ENCODE measurements at regions not wholly inside any gene's neighbourhood (a gene's known extent, or its start where the extent isn't known, plus 50 kb on each side); places are given as distances from the start of the nearest gene placed in this dataset.
A peak's percentile ranks its signal among the peaks of the same experiment; 100 is the strongest.

- Histone ChIP-seq H3K4me3 (ENCODE audit: low read depth, low read length) (no peak overlapping the region), H2AFZ (ENCODE audit: low read length, unreplicated experiment) (no peak overlapping the region), H3K27me3 (ENCODE audit: insufficient read depth, low read length) (no peaks in the 10 kb centered on the region; the same call in 1 of the 2 replicates), H3K27ac (ENCODE audit: low read depth, low read length) (no peak overlapping the region), H3K36me3 (ENCODE audit: insufficient read depth, low read length) (no peaks in the 10 kb centered on the region), H3K79me2 (ENCODE audit: control insufficient read depth, insufficient read depth, low read length, unreplicated experiment) (no peaks in the 10 kb centered on the region), H3K4me1 (ENCODE audit: control insufficient read depth, insufficient read depth, low read length, unreplicated experiment) (no peaks in the 10 kb centered on the region)
Measured at GRCh38 chrX:11836284-11836683, 78.2 kb downstream of the MSL3 start.

GRCh38 chrX:11837437-11837836, 79.4 kb downstream of the MSL3 start:
- no peak overlapping the region for H2AFZ ChIP-seq (ENCODE audit: low read length, unreplicated experiment)
- H3K27me3 ChIP-seq (ENCODE audit: insufficient read depth, low read length) = no peaks in the 10 kb centered on the region; the same call in 1 of the 2 replicates
- no peaks in the 10 kb centered on the region for H3K36me3 ChIP-seq (ENCODE audit: insufficient read depth, low read length)
- H3K27ac ChIP-seq (ENCODE audit: low read depth, low read length) = no peak overlapping the region
- H3K4me3 ChIP-seq (ENCODE audit: low read depth, low read length) = no peak overlapping the region
- H3K4me1 ChIP-seq (ENCODE audit: control insufficient read depth, insufficient read depth, low read length, unreplicated experiment) = no peaks in the 10 kb centered on the region
- H3K79me2 ChIP-seq (ENCODE audit: control insufficient read depth, insufficient read depth, low read length, unreplicated experiment) = no peaks in the 10 kb centered on the region

DNA sequence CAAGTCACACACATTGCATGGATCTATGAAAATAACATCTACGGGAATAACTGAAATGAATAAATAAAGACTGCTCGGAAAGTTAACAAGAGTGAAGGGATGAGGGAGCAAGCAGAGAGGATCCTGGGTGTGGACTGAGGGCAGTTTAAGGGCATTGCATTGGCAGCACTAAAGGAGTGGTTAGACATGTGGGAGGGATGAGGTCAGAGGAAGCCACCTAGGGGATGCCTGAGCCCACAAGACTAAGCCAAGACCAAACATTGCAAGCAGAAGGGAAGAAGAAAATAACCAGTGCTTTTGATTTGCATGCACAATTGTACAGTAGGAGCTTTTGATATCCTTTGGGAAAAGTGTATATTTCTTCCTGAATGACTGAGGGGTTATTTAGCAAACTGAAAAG, 106.1 kb downstream of the MSL3 start:
- H2AFZ ChIP-seq (ENCODE audit: low read length, unreplicated experiment) = no peak overlapping the region
- H3K27me3 ChIP-seq (ENCODE audit: insufficient read depth, low read length) = no peaks in the 10 kb centered on the region
- no peaks in the 10 kb centered on the region for H3K4me1 ChIP-seq (ENCODE audit: control insufficient read depth, insufficient read depth, low read length, unreplicated experiment)
- no peaks in the 10 kb centered on the region for H3K36me3 ChIP-seq (ENCODE audit: insufficient read depth, low read length)
- H3K27ac ChIP-seq (ENCODE audit: low read depth, low read length) = no peak overlapping the region
- no peak overlapping the region for H3K4me3 ChIP-seq (ENCODE audit: low read depth, low read length)
- H3K79me2 ChIP-seq (ENCODE audit: control insufficient read depth, insufficient read depth, low read length, unreplicated experiment) = no peaks in the 10 kb centered on the region

DNA sequence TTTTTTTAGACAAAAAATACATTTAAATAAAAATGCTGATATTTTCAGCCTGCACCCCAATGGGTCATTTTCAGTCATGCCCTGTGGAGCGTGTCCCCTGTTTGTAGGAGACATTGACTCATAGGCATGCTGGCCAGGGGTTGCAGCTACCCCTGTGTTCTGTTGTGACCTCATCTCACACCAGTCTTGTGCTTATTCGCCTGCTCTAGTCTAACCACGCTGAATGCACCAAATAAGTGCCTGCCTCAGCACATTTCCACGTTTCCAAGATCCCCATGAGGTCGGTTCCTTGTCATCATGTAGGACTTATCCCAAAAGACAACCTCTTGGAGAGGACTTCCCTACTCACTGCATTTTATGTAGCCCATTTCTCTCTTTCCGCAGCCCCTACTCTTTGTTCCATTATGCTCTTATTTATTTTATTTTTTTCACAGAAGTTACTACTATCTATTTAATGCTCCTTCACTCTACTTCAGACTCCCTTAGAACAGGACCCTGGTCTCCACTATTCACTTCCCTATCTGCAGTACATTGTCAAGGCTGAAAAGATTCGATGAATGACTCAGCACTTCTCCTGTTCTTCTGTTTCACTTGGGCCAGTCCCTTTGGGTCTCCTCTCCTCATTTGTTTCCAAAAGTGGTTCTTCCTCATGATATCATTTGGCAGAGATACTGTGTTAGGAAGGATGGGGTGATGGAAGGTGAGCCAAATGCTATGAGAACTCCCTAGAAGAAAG, 109.7 kb downstream of the MSL3 start:
- no peak overlapping the region for H2AFZ ChIP-seq (ENCODE audit: low read length, unreplicated experiment)
- H3K36me3 ChIP-seq (ENCODE audit: insufficient read depth, low read length) = no peaks in the 10 kb centered on the region
- H3K27ac ChIP-seq (ENCODE audit: low read depth, low read length) = no peak overlapping the region
- no peaks in the 10 kb centered on the region for H3K27me3 ChIP-seq (ENCODE audit: insufficient read depth, low read length)
- H3K4me3 ChIP-seq (ENCODE audit: low read depth, low read length) = no peak overlapping the region
- H3K4me1 ChIP-seq (ENCODE audit: control insufficient read depth, insufficient read depth, low read length, unreplicated experiment) = no peaks in the 10 kb centered on the region
- no peaks in the 10 kb centered on the region for H3K79me2 ChIP-seq (ENCODE audit: control insufficient read depth, insufficient read depth, low read length, unreplicated experiment)

DNA sequence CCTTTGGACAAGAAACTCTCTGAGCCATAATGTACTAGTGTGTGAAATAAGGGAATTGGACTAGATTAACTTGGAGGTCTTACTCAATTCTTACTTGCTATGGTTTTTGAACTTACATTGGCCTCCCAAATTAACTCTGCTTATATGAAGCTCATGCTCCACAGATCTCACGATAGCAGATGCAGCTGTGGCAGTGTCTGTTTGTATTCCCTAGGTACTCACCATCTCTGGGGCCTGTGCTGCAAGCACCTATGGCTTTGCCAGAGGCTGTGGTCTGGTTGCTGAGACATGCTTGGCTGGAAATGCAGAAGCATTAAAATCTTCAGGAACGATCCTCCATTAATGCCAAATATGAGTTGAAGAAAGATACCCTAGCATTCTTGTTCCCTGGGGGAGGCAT, 112.8 kb downstream of the MSL3 start:
- no peak overlapping the region for H2AFZ ChIP-seq (ENCODE audit: low read length, unreplicated experiment)
- no peaks in the 10 kb centered on the region for H3K36me3 ChIP-seq (ENCODE audit: insufficient read depth, low read length)
- no peak overlapping the region for H3K27ac ChIP-seq (ENCODE audit: low read depth, low read length)
- H3K79me2 ChIP-seq (ENCODE audit: control insufficient read depth, insufficient read depth, low read length, unreplicated experiment) = no peaks in the 10 kb centered on the region
- no peaks in the 10 kb centered on the region for H3K4me1 ChIP-seq (ENCODE audit: control insufficient read depth, insufficient read depth, low read length, unreplicated experiment)
- H3K4me3 ChIP-seq (ENCODE audit: low read depth, low read length) = no peak overlapping the region
- H3K27me3 ChIP-seq (ENCODE audit: insufficient read depth, low read length) = no peaks in the 10 kb centered on the region

GRCh38 chrX:11881485-11882170, 123.6 kb downstream of the MSL3 start:
- Histone ChIP-seq H3K27ac (ENCODE audit: low read depth, low read length) (no peak overlapping the region), H3K27me3 (ENCODE audit: insufficient read depth, low read length) (no peaks in the 10 kb centered on the region), H3K36me3 (ENCODE audit: insufficient read depth, low read length) (no peaks in the 10 kb centered on the region), H3K4me1 (ENCODE audit: control insufficient read depth, insufficient read depth, low read length, unreplicated experiment) (peaks cover under 1% of the 10 kb centered on the region), H3K79me2 (ENCODE audit: control insufficient read depth, insufficient read depth, low read length, unreplicated experiment) (no peaks in the 10 kb centered on the region), H2AFZ (ENCODE audit: low read length, unreplicated experiment) (no peak overlapping the region), H3K4me3 (ENCODE audit: low read depth, low read length) (no peak overlapping the region)

- Histone ChIP-seq H3K4me1 (ENCODE audit: control insufficient read depth, insufficient read depth, low read length, unreplicated experiment) (peaks cover 11% of the 10 kb centered on the region), H3K79me2 (ENCODE audit: control insufficient read depth, insufficient read depth, low read length, unreplicated experiment) (no peaks in the 10 kb centered on the region), H2AFZ (ENCODE audit: low read length, unreplicated experiment) (no peak overlapping the region), H3K36me3 (ENCODE audit: insufficient read depth, low read length) (no peaks in the 10 kb centered on the region), H3K4me3 (ENCODE audit: low read depth, low read length) (0 out of 2 replicates have a peak overlapping the region, but pooled peaks have one; percentile 2), H3K27ac (ENCODE audit: low read depth, low read length) (peak overlapping the region; percentile 53; the same call in 1 of the 2 replicates), H3K27me3 (ENCODE audit: insufficient read depth, low read length) (no peaks in the 10 kb centered on the region)
Measured at GRCh38 chrX:11886745-11887144, 128.7 kb downstream of the MSL3 start.

DNA sequence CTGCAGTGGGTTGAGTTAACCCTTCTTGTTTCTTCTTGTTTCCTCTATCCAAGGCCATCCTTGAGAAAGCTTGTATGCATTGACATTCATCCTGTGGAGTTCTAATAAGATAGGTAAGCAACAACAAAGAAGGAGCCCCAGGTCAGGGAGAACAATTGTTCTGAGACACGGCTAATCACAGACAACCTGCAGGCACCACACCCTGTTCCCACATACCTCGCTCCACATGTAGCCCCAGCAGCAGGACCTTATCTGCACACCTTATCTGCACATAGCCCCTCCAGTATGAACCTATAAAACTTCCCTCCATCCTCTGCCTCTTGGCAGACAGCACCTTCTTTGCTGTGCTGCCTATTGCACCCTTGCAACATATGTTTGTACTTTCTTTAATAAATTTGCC, 129.1 kb downstream of the MSL3 start:
- Histone ChIP-seq H2AFZ (ENCODE audit: low read length, unreplicated experiment) (peak overlapping the region; percentile 14), H3K36me3 (ENCODE audit: insufficient read depth, low read length) (no peaks in the 10 kb centered on the region), H3K79me2 (ENCODE audit: control insufficient read depth, insufficient read depth, low read length, unreplicated experiment) (no peaks in the 10 kb centered on the region), H3K27me3 (ENCODE audit: insufficient read depth, low read length) (no peaks in the 10 kb centered on the region), H3K27ac (ENCODE audit: low read depth, low read length) (peak overlapping the region; percentile 53; the same call in 1 of the 2 replicates), H3K4me1 (ENCODE audit: control insufficient read depth, insufficient read depth, low read length, unreplicated experiment) (peaks cover 11% of the 10 kb centered on the region), H3K4me3 (ENCODE audit: low read depth, low read length) (0 out of 2 replicates have a peak overlapping the region, but pooled peaks have one; percentile 2)

GRCh38 chrX:11888421-11888820, 130.4 kb downstream of the MSL3 start:
- H3K4me3 ChIP-seq (ENCODE audit: low read depth, low read length) = no peak overlapping the region
- no peak overlapping the region for H2AFZ ChIP-seq (ENCODE audit: low read length, unreplicated experiment)

GRCh38 chrX:11889791-11890190, 131.8 kb downstream of the MSL3 start:
- H3K4me3 ChIP-seq (ENCODE audit: low read depth, low read length) = no peak overlapping the region
- H3K27ac ChIP-seq (ENCODE audit: low read depth, low read length) = no peak overlapping the region
- peaks cover 11% of the 10 kb centered on the region for H3K4me1 ChIP-seq (ENCODE audit: control insufficient read depth, insufficient read depth, low read length, unreplicated experiment)
- H3K79me2 ChIP-seq (ENCODE audit: control insufficient read depth, insufficient read depth, low read length, unreplicated experiment) = no peaks in the 10 kb centered on the region
- H3K27me3 ChIP-seq (ENCODE audit: insufficient read depth, low read length) = no peaks in the 10 kb centered on the region
- H2AFZ ChIP-seq (ENCODE audit: low read length, unreplicated experiment) = no peak overlapping the region
- no peaks in the 10 kb centered on the region for H3K36me3 ChIP-seq (ENCODE audit: insufficient read depth, low read length)

More at GRCh38 chrX:11888421-11888820, 130.4 kb downstream of the MSL3 start:
- Histone ChIP-seq H3K27me3 (ENCODE audit: insufficient read depth, low read length) (no peaks in the 10 kb centered on the region), H3K36me3 (ENCODE audit: insufficient read depth, low read length) (no peaks in the 10 kb centered on the region), H3K4me1 (ENCODE audit: control insufficient read depth, insufficient read depth, low read length, unreplicated experiment) (peaks cover 11% of the 10 kb centered on the region), H3K79me2 (ENCODE audit: control insufficient read depth, insufficient read depth, low read length, unreplicated experiment) (no peaks in the 10 kb centered on the region), H3K27ac (ENCODE audit: low read depth, low read length) (no peak overlapping the region)

All from ACC112 (cell line).